ENCODE measurements at regions not wholly inside any gene's neighbourhood (a gene's known extent, or its start where the extent isn't known, plus 50 kb on each side); places are given as distances from the start of the nearest gene placed in this dataset.

DNA sequence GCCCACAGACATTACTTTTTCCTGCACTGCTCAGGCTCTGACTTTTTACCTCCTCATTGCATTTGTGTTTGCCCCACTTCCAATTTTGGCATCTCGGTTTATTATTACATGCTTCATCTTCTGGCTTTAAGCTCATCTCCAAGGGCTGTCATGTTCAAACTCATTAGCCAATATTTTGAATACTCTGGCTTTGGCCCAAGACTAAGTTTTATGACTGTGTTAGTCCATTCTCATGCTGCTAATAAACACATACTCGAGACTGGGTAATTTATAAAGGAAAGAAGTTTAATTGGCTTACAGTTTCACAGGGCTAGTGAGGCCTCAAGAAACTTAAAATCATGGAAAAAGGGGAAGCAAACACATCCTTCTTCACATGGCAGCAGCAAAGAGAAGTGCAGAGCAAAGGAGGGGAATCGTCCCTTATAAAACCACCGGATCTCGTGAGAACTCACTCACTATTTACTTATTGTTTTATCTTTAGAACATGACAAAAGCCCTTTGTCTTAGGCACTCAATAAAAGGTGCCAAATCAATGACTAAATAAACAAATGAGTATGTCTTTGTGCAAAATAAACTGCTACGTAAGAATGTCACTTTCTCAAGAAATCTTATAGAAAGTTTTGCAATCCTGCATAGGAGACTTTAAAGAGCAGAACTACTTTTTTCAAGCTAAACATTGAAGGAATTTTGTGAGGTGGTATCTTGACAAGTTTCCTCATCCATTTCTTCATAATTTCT, 233.4 kb upstream of the SPRY2 start (continued):
- TF ChIP-seq NR2C1 (IDR thresholded peaks at IDR 0.05), result no peak

DNA sequence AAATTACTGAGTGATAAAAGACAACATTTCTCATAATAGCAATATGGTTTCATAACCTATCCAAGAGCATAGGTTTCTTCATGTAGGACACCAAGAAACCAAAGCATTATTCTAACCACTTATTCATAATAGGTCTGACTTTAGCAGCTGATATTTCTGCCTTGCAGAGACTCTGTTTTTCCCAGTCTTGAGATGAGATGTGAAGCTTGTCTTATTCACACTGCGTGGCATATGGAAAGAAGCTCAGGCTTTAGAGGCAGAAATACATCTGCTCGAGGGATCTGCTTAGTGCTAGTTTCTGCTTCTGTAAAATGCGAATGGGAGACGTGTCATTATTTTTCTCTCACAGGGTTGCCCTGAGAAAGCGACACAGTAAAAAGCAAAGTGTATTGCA, 232.0 kb upstream of the SPRY2 start:
- BruUV-seq (replicated peaks), result no TSS peak

More for the DNA sequence above, 232.0 kb upstream of the SPRY2 start:
- CTCF ChIA-PET, result no interaction called here
- H3K79me2 ChIP-seq (ENCODE audit: control insufficient read depth, insufficient read depth, low read length), result no peaks in the 10 kb centered on the region
- POLR2A ChIA-PET, result no interaction called here
- no peak for ATAC-seq
- H3K36me3 ChIP-seq (ENCODE audit: control insufficient read depth in 2 of 2, insufficient read depth in 2 of 2, low read length in 1 of 2), result no peaks in the 10 kb centered on the region
- DNase-seq (ENCODE audit: low read depth, low spot score), result no peak
- RAD21 ChIA-PET (ENCODE audit: unreplicated experiment), result no interaction called here
- no peaks in the 10 kb centered on the region for H3K27me3 ChIP-seq (replicated peaks in 1 of 2; ENCODE audit: control insufficient read depth in 2 of 2, insufficient read depth in 2 of 2, low read length in 1 of 2)
- FAIRE-seq, result no peak
- no peak for TF ChIP-seq CBFB (IDR thresholded peaks at IDR 0.05; ENCODE audit: low read depth)
- TF ChIP-seq, protein P1, sequence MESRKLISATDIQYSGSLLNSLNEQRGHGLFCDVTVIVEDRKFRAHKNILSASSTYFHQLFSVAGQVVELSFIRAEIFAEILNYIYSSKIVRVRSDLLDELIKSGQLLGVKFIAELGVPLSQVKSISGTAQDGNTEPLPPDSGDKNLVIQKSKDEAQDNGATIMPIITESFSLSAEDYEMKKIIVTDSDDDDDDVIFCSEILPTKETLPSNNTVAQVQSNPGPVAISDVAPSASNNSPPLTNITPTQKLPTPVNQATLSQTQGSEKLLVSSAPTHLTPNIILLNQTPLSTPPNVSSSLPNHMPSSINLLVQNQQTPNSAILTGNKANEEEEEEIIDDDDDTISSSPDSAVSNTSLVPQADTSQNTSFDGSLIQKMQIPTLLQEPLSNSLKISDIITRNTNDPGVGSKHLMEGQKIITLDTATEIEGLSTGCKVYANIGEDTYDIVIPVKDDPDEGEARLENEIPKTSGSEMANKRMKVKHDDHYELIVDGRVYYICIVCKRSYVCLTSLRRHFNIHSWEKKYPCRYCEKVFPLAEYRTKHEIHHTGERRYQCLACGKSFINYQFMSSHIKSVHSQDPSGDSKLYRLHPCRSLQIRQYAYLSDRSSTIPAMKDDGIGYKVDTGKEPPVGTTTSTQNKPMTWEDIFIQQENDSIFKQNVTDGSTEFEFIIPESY (IDR thresholded peaks at IDR 0.05), result no peak
- TF ChIP-seq ZNF384 (IDR thresholded peaks at IDR 0.05; ENCODE audit: borderline replicate concordance, low read depth, low read length), result no peak
- no peak for TF ChIP-seq EED (IDR thresholded peaks at IDR 0.05; ENCODE audit: low read depth)
- TF ChIP-seq IKZF1 (conservative IDR thresholded peaks at IDR 0.05), result no peak
- TF ChIP-seq, protein P2, sequence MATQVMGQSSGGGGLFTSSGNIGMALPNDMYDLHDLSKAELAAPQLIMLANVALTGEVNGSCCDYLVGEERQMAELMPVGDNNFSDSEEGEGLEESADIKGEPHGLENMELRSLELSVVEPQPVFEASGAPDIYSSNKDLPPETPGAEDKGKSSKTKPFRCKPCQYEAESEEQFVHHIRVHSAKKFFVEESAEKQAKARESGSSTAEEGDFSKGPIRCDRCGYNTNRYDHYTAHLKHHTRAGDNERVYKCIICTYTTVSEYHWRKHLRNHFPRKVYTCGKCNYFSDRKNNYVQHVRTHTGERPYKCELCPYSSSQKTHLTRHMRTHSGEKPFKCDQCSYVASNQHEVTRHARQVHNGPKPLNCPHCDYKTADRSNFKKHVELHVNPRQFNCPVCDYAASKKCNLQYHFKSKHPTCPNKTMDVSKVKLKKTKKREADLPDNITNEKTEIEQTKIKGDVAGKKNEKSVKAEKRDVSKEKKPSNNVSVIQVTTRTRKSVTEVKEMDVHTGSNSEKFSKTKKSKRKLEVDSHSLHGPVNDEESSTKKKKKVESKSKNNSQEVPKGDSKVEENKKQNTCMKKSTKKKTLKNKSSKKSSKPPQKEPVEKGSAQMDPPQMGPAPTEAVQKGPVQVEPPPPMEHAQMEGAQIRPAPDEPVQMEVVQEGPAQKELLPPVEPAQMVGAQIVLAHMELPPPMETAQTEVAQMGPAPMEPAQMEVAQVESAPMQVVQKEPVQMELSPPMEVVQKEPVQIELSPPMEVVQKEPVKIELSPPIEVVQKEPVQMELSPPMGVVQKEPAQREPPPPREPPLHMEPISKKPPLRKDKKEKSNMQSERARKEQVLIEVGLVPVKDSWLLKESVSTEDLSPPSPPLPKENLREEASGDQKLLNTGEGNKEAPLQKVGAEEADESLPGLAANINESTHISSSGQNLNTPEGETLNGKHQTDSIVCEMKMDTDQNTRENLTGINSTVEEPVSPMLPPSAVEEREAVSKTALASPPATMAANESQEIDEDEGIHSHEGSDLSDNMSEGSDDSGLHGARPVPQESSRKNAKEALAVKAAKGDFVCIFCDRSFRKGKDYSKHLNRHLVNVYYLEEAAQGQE (IDR thresholded peaks at IDR 0.05; ENCODE audit: low read depth, low read length), result no peak
- H3K27ac ChIP-seq (ENCODE audit: control insufficient read depth, insufficient read depth), result no peak overlapping the region
- WGBS (ENCODE audit: insufficient coverage, insufficient replicate concordance, low lambda C conversion rate, missing lambda C conversion rate), result 22% methylated on average over 5 of the region's 5 CpGs
- no peaks in the 10 kb centered on the region for H3K4me1 ChIP-seq (ENCODE audit: control insufficient read depth, insufficient read depth, low read length)
- no peak overlapping the region for H3K4me2 ChIP-seq (ENCODE audit: control insufficient read depth, insufficient read depth)
- no peak overlapping the region for H3K9ac ChIP-seq (ENCODE audit: control insufficient read depth, insufficient read depth, low read length)
- SMC1A ChIA-PET (ENCODE audit: uncharacterized antibody, unreplicated experiment), result interaction anchor here (0.9 to 4.1 kb wide), 4 partner anchors 10 to 335 kb away, joined by 3 to 17 read pairs (median 4); no protein-coding TSS in a partner anchor
- in situ Hi-C loops (cut with MboI), result no loop called here
- intact Hi-C loops (cut with micrococcal nuclease; ENCODE audit: unreplicated experiment), result no loop called here
- H2AFZ ChIP-seq (ENCODE audit: control insufficient read depth, low read depth, low read length), result no peak overlapping the region
- H3K9me3 ChIP-seq (replicated peaks; ENCODE audit: control insufficient read depth, insufficient read depth, low read length), result no peaks in the 10 kb centered on the region
- H4K20me1 ChIP-seq (ENCODE audit: control insufficient read depth, insufficient read depth), result no peaks in the 10 kb centered on the region
- H3K4me3 ChIP-seq, result no peak overlapping the region

All from GM12878 (cell line).